Left cardiac atrium (tissue), 4 donors: ENCODE measurements at regions not wholly inside any gene's neighbourhood (a gene's known extent, or its start where the extent isn't known, plus 50 kb on each side); places are given as distances from the start of the nearest gene placed in this dataset.
"Not testable (repeated sequence)": the region's sequence is repeated elsewhere in the genome, so short reads cannot be mapped to it uniquely, and the experiment has no call there.

ENCODE experiments used
- ATAC-seq, 2 donors: fragments of 200-7000 bp; cut with Tn5 transposase; one replicate each; pipeline ENCODE4 v1.9.1; 2020; ENCODE audit warnings: mild to moderate bottlenecking in 2 of 2, moderate library complexity in 2 of 2
- DNase-seq: peaks from one replicate; pipeline ENCODE4 v3.0.0-alpha.2; 2020
- intact Hi-C, 2 donors: fragments of 100-400 bp; cut with DNase I; formaldehyde crosslinking; loops; one replicate each; pipeline versions ENCODE4 v1.14.1 to v1.15.1; 2022 to 2023
- donor health status: DM: no; HTN: yes; CAD: no.
- donor health status: DM: no; HTN: yes; CAD: no; lungs with severe emphysema.
- donor health status: DM: yes; HTN: yes; CAD: no.
- donor health status: Dilated cardiomyopathy.

DNA sequence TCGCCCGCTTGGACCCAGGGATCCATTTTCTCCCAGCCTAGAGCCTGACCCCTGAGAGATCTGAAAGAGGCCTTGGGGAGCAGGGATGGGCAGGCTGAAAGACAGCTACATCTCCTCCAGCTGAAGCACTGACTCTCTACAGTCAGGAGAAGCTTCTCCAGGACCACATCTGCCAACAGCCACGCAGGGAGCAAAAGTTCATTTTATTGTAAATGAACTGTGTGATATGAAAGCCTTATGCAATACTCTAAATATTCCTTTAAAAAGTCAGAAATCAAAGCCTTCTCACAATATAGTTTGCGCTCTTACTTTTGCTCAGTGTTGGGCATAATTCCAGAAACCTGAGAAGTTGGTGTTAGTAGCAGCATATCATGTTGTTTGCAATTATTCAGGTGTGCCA, 428.9 kb upstream of the RAB6C start:
- ATAC-seq (no peak), DNase-seq (no peak)
- intact Hi-C loops = no loop called here

DNA sequence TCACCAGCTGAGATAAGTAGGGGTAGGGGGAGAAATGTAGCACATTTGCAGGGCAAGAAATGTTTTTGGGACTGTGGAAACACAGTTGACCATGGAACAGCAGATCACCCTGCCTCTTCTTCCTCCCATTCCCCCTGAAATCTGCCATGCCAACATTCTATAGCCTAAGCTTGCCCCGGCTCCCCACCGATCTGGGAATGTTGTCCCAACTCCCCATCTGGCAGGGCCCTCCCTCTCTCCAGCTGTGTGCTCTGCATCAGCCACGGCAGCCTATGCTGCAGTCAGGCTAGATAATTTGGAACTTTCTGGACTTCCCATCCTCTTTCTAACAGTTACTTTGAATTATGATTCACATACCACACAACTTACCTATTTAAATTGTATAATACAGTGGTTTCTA, 425.1 kb upstream of the RAB6C start:
- DNase-seq (no peak), ATAC-seq (no peak)

DNA sequence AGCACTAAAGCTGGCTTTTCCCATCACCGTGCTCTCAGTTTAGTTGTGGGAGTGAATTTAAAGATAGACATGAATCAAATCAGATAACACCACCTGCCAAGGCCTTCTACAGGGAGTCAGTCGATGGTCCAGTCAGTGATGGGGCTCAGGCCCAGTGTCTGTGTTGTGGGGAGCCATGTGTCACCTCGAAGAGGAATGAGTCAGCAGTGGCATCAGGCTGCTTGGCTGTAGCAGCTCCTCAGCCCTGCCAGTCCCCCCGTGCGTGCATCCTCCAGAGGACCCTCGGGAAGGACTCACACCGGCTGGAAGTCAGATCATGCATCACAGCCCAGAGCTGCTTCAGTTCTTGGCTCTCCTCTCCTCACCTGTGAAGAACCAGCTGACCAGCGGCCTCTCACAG, 420.4 kb upstream of the RAB6C start:
- no peak for DNase-seq
- intact Hi-C loops = no loop called here
- ATAC-seq = no peak

More for the DNA sequence above, 425.1 kb upstream of the RAB6C start:
- intact Hi-C loops = no loop called here

DNA sequence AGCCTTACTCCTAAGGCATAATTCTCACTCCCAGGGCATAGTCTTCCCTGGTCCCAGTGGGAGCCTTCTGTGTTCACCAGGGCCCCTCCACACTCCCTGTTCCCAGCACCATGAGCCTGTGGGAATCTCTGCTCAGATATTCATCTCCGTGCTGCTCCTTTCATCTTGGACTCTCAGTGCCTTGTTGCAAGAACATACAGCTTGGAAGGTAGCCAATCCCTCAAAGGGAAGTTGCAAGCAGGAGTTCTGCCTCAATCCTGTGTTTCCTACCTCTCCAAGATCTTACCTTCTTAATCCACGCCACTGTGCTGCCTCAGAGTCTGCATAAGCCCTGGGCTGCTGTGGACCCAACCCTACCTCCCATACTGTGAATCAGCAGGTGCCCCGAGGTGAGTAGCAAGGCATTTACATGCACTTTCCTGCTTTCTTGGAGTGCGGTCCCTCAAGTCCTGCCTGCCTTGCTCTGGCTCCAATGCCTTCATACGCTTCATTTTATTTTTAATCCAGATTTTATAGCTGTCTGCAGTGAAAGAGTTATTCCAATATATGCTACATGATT, 413.8 kb upstream of the RAB6C start:
- DNase-seq = no peak
- no peak for ATAC-seq
- intact Hi-C loops = no loop called here

DNA sequence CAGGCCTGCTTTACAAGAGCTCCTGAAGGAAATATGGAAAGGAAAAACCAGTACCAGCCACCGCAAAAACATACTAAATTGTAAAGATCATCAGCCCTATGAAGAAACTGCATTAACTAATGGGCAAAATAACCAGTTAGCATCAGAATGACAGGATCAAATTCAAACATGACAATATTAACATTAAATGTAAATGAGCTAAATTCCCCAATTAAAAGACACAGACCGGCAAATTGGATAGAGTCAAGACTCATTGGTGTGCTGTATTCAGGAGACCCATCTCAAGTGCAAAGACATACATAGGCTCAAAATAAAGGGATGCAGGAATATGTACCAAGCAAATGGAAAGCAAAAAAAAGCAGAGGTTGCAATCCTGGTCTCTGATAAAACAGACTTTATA, 408.7 kb upstream of the RAB6C start:
- DNase-seq, intact Hi-C loops, ATAC-seq: not testable (repeated sequence)

DNA sequence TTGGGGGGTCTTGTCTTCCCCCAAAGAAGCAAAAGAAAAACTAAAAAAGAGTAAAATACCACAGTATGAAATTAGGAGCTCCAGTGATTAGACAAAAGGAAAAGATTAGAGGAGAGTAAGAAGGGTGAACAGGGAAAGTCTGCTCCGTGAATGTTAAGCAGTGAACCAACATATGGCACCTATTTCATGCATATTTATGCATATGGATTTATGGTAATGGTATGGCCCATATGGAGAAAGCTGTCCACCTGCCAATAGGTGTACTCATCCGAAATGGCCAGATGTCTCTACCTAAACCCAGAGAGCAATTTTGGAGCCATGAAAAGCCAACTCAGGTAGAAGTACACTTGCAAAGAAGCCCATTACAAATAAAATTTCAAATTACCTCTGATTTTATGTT, 404.0 kb upstream of the RAB6C start:
- DNase-seq = no peak
- intact Hi-C loops = no loop called here
- no peak for ATAC-seq

DNA sequence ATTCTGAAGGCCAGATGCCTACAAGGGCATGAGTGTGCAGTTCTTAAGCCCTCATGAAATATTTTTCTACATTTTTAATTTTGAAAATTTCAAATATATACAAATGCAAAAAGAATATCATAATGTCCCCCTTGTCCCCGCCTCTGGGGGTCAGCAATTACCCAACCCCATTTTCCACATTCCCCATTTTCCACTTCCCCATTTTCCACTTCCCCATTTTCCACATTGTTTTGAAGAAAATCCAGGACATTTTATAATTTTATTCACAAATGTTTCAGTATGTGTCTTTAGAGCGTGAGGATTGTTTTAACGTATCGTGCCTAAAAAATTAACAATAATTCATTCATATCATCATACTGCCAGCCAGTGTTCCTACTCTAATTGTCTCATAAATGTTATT, 403.6 kb upstream of the RAB6C start:
- intact Hi-C loops = no loop called here
- ATAC-seq = no peak
- no peak for DNase-seq

DNA sequence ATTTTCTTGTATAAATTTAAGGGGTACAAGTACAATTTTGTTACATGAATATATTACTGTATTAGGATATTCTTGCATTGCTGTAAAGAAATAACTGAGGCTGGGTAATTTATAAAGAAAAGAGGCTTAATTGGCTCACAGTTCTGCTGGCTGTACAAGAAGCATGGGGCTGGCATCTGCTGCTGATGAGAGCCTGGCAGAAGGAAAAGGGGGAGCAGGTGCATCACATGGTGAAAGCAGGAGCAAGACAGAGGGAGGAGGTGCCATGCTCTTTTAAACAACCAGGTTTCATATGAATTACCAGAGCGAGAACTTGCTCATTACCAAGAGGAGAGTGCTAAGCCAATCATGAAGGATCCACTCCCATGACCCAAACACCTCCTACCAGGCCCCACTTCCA, 399.5 kb upstream of the RAB6C start:
- intact Hi-C loops = no loop called here
- no peak for DNase-seq
- ATAC-seq = no peak

DNA sequence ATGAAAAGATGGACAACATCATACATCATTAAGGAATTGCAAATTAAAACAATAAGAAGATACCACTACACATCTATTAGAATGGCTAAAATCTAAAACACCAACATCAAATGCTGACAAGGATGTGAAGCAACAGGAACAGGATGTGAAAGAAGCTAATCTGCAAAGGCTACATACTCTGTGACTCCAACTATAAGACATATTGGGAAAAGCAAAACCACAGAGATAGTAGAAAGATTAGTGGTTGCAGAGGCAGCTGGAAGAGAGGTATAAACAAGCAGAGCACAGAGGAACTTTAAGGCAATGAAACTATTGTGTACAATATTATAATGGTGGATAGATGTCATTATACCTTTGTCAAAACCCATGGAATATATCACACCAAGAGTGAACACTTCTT, 393.7 kb upstream of the RAB6C start:
- no peak for DNase-seq
- no peak for ATAC-seq
- intact Hi-C loops = no loop called here

DNA sequence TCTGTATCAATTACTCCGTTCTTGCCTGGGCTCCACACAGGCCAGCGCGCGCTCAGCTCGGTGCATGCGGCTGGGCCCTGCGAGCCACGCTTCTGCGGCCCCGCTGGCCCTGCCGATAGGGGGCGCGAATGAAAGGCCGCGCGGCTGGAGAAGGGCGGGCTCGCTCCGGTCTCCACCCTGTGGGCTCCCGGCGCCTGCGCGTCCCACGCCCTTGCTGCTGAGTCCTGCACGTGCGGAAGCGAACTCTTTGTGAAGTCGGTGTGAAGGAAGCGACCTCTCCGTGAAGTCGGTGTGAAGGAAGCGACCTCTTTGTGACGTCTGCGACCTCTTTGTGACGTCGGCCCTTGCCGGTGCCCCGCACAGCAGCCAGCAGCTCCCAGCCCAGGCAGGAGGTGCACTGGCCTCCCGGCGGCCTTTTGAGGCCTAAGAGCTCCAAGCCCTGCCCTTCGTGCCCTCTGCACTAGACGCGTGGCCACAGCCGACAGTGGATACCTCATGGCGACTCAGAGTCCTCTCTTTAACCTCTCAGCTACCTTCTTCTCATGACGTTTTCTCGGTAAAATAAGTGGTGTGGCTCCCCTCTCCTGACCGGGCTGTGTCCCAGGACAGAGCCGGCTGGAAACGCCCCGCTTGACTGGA, 391.9 kb upstream of the RAB6C start:
- ATAC-seq (no peak), DNase-seq (no peak)
- intact Hi-C loops = no loop called here

DNA sequence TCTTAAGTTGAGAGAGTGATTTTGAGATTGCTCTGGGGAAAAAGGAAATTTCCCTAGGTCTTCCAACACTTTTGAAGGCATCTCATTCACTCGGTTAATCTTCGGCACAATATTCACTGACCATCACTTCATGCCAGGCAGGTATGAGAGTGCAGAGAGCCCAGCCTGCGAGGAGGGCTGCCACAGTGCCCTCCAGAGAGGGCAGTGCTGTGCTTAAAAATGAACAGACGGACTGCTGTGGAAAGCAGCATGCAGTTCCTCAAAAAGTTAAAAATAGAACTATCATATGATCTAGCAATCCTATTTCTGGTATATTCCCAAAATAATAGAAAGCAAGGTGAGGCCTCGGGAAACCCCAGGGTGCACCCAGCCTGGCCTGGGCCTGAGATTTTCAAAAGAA, 374.9 kb upstream of the RAB6C start:
- no peak for DNase-seq
- no peak for ATAC-seq
- intact Hi-C loops = no loop called here

DNA sequence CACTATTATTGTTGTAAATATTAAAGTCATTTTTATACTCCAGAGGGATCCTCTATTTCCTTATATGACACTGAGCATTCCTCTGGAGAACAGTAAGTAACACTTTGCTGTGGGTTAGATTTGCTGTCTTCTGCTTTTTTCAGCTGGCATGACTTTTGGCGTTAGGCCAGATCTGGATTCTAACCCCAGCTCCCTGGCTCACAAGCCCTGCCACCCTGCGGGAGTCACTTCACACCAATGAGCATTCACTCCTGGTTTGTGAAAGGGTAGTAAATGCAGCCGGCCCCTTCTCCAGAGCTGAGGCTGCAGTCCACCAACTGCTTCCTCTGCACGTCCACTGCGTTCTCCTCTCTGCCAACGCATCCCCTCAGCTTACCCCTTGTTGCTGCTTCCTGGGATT, 373.8 kb upstream of the RAB6C start:
- intact Hi-C loops = no loop called here
- no peak for DNase-seq
- ATAC-seq = no peak

DNA sequence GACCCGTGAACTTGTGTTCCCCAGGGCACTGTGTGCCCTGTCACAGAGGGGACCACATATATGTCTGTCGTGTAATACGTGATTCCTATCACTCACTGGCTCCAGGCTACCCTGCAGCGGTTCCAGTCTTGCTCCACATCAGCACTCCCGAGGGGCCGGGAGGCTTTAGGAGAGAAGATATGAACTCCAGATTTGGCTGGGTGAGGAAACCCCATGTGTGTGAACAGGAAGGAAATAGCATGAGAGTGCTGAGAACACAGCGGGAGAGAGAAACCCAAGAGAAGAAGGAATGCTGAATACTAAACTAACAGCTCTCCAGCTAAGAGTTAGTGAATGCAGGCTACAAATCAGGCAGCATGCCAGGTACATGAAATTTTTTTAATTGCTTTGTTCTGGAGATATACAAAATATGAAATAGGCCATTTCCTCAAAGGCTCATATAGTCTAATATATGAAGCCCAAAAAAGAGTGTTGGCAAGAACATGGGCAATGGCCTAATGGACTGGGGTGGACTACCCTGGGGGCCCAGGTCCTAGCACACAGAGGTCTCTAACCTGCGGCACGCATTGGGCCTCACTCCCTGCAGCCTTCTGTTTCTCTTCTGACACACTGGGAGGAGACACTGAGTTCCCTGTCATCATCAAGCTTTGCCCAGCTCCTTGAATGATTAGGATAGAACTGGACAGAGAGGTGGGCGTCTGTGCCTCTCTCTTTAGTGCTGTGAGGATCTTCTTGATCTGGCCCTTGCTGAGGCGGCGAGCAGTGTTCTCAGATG, 372.8 kb upstream of the RAB6C start:
- DNase-seq = no peak

DNA sequence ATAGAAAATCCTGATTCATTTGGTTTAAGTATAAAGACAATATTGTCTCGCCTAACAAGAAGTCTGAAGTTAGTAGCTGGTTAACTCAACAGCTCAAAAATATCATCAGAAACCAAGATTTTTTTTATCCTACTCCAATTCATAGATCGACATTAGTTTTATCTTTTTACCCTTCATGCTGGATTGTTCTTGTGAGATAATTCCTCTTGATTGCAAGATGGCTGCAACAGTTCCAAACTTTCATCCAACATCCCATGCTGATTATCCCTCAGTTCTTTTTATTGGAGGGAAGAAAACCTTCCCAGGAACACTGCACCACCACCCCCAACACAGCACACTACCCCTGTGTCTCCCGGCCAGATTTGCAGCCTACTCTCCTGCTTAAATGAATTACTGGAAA, 370.2 kb upstream of the RAB6C start:
- DNase-seq (no peak), ATAC-seq (no peak)
- intact Hi-C loops = no loop called here

More for the DNA sequence above, 372.8 kb upstream of the RAB6C start:
- intact Hi-C loops = no loop called here
- ATAC-seq = peak in 1 of 2 donors; percentile 38

DNA sequence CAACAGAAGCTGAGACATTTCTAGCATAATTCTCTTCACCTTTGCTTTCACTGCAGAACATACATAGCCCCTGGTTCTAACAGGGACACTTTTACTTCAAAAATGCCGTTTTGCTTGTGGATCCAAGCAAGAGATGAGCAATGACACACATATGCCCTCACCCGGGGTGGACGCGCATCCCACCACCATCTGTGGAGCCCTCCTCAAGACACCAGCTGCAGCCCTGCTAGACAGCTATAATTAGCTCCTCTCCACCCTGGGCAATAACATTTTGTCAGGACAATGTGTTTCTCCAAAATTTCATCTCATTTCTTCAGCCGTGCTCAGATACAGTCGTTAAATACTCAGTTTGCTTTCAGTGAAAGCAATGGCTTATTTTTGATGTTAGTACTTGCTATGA, 368.7 kb upstream of the RAB6C start:
- ATAC-seq = no peak
- DNase-seq = no peak
- intact Hi-C loops = no loop called here

DNA sequence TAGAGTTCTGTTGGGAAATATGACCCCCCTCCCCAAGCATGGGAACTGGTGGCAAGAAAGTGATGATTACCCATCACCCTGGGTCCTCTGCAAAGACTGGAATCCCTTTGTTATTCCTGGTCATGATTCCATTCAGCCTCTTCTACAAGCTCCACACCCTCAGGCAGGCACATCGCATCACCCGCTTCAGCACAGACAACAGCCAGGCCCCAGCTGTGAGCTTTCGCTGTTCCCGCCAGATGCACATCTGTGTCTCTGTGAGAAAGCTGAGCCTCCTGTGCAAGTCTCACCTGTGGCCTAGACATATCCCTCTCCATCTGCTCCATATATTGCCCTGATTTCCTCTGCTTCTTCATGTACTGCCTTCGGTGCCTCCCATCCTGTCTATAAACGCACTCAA, 368.0 kb upstream of the RAB6C start:
- ATAC-seq (no peak), DNase-seq (no peak)
- intact Hi-C loops = no loop called here

DNA sequence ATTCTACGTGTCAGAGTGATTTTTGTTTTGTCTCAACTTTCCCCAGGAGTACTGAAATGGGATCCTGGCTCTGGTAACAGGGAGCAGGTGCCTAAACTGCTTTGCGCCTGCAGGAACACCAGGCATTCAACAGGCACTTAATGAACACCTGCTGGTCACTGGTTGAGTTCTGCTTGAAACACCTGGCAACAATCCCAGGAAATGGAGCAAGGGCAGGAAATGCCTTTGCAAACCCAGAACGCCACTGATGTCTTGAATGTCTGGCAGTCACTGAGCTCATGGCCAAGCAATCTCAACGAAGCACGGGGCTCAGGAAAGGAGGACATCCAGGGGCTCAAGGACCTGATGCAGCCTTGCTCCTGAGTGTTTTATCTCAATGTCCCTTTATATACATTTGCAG, 360.0 kb upstream of the RAB6C start:
- intact Hi-C loops = no loop called here
- ATAC-seq (no peak), DNase-seq (no peak)

DNA sequence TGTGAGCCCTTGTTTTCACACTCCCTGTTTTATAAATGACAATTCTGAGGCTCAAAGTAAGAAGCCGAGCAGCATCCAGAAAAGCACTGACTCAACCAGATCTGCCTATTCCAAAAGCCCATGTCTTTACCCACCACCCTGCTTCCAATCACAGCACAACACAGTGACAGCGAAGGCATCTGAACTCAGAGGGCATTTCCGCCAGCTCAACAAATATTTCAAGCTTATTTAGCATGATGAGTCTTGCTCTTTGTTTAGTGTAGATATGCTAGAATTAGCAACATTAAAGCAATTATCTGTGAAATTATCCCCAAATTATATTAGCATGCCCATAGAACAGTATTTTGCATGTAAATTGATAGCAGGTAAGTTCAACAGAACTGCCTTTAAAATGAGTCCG, 359.1 kb upstream of the RAB6C start:
- DNase-seq (no peak), ATAC-seq (no peak)
- intact Hi-C loops = no loop called here

DNA sequence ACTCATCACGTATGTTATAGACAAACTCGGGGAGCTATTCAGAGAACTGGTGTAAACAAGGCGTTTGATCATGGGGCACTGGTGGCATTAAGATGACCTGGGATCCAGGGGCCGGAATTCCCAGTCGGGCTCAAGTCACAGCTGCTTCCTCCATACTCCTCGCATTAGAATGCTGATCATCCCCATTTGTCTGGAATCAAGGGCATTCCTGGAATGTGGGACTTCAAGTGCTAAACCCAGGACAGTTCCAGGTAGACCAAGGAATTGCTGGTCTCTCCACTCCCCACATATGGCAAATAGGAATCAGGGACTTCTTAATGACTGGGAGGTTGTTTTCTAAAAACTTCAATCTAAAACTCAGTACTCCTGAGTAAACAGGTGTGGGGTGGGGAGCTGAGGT, 355.7 kb upstream of the RAB6C start:
- no peak for ATAC-seq
- intact Hi-C loops = no loop called here
- no peak for DNase-seq

DNA sequence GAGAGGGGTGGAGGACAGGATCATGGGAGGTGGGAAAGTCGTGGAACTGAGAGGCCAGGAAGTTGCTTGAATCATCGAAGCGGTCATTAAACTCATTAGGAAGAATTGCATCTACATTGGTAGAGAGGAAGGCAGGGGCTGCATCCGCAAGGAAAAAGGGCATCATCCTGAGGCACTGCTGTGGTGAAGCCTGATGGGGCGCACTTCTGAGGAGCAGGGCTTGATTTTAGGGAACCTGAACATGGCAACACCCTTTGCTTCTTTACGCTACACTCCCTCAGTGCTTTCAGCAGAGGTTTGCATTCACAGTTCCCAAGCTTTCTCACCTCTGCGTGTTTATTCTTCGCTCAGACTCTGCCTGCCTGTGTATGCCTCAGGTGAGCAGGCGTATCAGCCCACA, 352.0 kb upstream of the RAB6C start:
- ATAC-seq (no peak), DNase-seq (no peak)
- intact Hi-C loops = no loop called here

DNA sequence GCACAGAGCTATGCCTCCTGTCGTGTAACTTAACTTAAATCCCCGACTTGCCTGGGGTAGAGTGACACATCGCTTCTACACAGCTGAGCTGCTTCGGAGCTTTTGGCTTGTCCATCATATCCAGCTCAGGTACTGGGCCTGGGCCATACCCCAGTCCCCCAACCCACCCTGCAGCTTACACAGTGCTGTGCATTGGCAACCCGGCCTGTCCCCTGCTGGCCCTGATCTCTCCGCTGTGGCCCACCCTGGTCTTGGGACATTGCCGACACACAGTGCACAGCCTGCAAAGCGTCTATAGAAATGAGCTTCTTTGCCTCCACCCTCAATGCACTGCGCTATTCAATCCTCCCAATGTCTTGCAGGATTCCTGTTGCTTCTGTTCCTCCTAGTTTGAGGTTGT, 342.8 kb upstream of the RAB6C start:
- DNase-seq (no peak), ATAC-seq (no peak)
- intact Hi-C loops = no loop called here
